Keratinocyte (primary cell): ENCODE measurements at regions not wholly inside any gene's neighbourhood (a gene's known extent, or its start where the extent isn't known, plus 50 kb on each side); places are given as distances from the start of the nearest gene placed in this dataset.

ENCODE experiments used
- DNase-seq: peaks from one replicate; pipeline ENCODE4 v3.0.0-alpha.2; 2011; ENCODE audit warnings: low read depth, missing footprints, low spot score
- FAIRE-seq: peaks from 2 replicates; lab custom pipeline; 2011; peaks lifted over from hg19 to GRCh38; lab: Jason Lieb, UNC
- H2AFZ ChIP-seq: 2 replicates; pipeline ENCODE4 v1.6.0; 2012; ENCODE audit warnings: low read length, control low read depth, inconsistent platforms; ENCODE audit not compliant: control insufficient read depth
- H3K27ac ChIP-seq: 2 replicates; pipeline ENCODE4 v1.5.1; 2011; ENCODE audit warnings: low read length; ENCODE audit not compliant: control insufficient read depth, insufficient read depth
- H3K27me3 ChIP-seq: 3 replicates; pipeline ENCODE4 v1.6.0; 2011; ENCODE audit warnings: low read length; ENCODE audit not compliant: control insufficient read depth, insufficient read depth; ENCODE audit errors: extremely low read depth
- H3K36me3 ChIP-seq, 2 experiments: 2 replicates in 1 of 2; 3 replicates in 1 of 2; pipeline ENCODE4 v1.5.1; 2011; ENCODE audit warnings: low read length in 2 of 2, mild to moderate bottlenecking in 1 of 2; ENCODE audit not compliant: control insufficient read depth in 2 of 2, insufficient read depth in 2 of 2; ENCODE audit errors: extremely low read depth in 1 of 2
- H3K4me1 ChIP-seq: 3 replicates; pipeline ENCODE4 v1.5.1; 2011; ENCODE audit warnings: low read length; ENCODE audit not compliant: control insufficient read depth, insufficient read depth; ENCODE audit errors: extremely low read depth
- H3K4me2 ChIP-seq: 3 replicates; pipeline ENCODE4 v1.6.0; 2011; ENCODE audit warnings: low read depth, low read length; ENCODE audit not compliant: control insufficient read depth, insufficient read depth; ENCODE audit errors: extremely low read depth
- H3K4me3 ChIP-seq, 3 experiments: fragments of 200-600 bp in 1 of 3; sonication (generic) in 1 of 3; 2 replicates in 2 of 3; 3 replicates in 1 of 3; pipeline ENCODE4 v1.5.1; 2011 to 2016; ENCODE audit warnings: low read length in 3 of 3, mild to moderate bottlenecking in 3 of 3, control low read depth in 2 of 3, inconsistent platforms in 1 of 3, low read depth in 1 of 3, mixed read lengths in 1 of 3, mixed run types in 1 of 3, moderate library complexity in 1 of 3; ENCODE audit not compliant: control insufficient read depth in 2 of 3, insufficient read depth in 2 of 3; ENCODE audit errors: extremely low read depth in 1 of 3
- H3K79me2 ChIP-seq: 2 replicates; pipeline ENCODE4 v1.6.0; 2012; ENCODE audit warnings: low read length; ENCODE audit not compliant: control insufficient read depth, insufficient read depth
- H3K9ac ChIP-seq: 3 replicates; pipeline ENCODE4 v1.6.0; 2011; ENCODE audit warnings: low read length; ENCODE audit not compliant: control insufficient read depth, insufficient read depth; ENCODE audit errors: extremely low read depth
- H3K9me1 ChIP-seq: 3 replicates; pipeline ENCODE4 v1.6.0; 2011; ENCODE audit warnings: low read length; ENCODE audit not compliant: control insufficient read depth, insufficient read depth; ENCODE audit errors: extremely low read depth
- H3K9me3 ChIP-seq: 2 replicates; pipeline ENCODE4 v1.5.1; 2012; ENCODE audit warnings: low read depth, low read length; ENCODE audit not compliant: control insufficient read depth
- H4K20me1 ChIP-seq: 3 replicates; pipeline ENCODE4 v1.6.0; 2011; ENCODE audit warnings: low read length; ENCODE audit not compliant: control insufficient read depth, insufficient read depth; ENCODE audit errors: extremely low read depth
- EZH2 ChIP-seq: IDR thresholded peaks from one replicate; pipeline ENCODE4 v1.6.1; 2012; ENCODE audit warnings: inconsistent platforms, mild to moderate bottlenecking, low read length, moderate library complexity
- dilution Hi-C: fragments of 300-500 bp; cut with MboI; formaldehyde crosslinking; loops from one replicate; pipeline ENCODE4 v1.7.0; 2020; ENCODE audit warnings: low sequenced_read_pairs; ENCODE audit not compliant: extremely low pct_ligation_motif_present
- TF ChIP-seq, protein P1 (sequence below), 3 experiments: IDR thresholded peaks in 1 of 3; conservative IDR thresholded peaks in 1 of 3; optimal IDR thresholded peaks in 1 of 3; 2 replicates in 2 of 3; 3 replicates in 1 of 3; pipeline versions ENCODE3 to v1.5.1; 2011; ENCODE audit warnings: low read length in 3 of 3, mild to moderate bottlenecking in 3 of 3, moderate library complexity in 2 of 3, control low read depth in 1 of 3, inconsistent platforms in 1 of 3; ENCODE audit not compliant: insufficient read depth in 2 of 3; ENCODE audit errors: extremely low read depth in 1 of 3

DNA sequence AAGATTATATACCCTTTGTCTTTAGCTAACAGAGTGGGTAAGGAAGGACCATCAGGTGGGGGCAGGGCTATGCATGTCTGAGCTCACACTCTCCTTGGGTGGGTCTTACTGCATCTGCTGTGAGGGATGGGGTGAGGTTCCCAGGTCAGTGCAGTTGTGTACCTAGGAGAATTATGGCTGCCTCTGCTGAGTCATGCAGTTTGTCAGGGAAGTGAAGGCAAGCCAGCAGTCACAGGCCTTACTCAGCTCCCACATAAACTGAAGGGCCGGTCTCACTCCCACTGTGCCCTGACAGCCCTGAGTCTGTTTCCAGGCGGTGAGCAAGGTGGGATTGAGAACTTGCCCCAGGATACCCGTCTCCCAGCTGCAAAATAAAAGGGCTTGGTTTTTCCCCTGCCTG lies 328.6 kb downstream of the MAP2K6 start:
- Histone ChIP-seq H2AFZ (no peak overlapping the region), H4K20me1 (no peaks in the 10 kb centered on the region), H3K9ac (no peak overlapping the region), H3K27ac (no peak overlapping the region), H3K4me2 (no peak overlapping the region), H3K27me3 (no peaks in the 10 kb centered on the region), H3K4me3 (no peak overlapping the region), H3K36me3 (no peaks in the 10 kb centered on the region), H3K79me2 (no peaks in the 10 kb centered on the region), H3K9me3 (no peaks in the 10 kb centered on the region), H3K4me1 (no peaks in the 10 kb centered on the region), H3K9me1 (no peaks in the 10 kb centered on the region)
- DNase-seq (no peak), FAIRE-seq (no peak)
- TF ChIP-seq EZH2 = no peak
- TF ChIP-seq, protein P1, sequence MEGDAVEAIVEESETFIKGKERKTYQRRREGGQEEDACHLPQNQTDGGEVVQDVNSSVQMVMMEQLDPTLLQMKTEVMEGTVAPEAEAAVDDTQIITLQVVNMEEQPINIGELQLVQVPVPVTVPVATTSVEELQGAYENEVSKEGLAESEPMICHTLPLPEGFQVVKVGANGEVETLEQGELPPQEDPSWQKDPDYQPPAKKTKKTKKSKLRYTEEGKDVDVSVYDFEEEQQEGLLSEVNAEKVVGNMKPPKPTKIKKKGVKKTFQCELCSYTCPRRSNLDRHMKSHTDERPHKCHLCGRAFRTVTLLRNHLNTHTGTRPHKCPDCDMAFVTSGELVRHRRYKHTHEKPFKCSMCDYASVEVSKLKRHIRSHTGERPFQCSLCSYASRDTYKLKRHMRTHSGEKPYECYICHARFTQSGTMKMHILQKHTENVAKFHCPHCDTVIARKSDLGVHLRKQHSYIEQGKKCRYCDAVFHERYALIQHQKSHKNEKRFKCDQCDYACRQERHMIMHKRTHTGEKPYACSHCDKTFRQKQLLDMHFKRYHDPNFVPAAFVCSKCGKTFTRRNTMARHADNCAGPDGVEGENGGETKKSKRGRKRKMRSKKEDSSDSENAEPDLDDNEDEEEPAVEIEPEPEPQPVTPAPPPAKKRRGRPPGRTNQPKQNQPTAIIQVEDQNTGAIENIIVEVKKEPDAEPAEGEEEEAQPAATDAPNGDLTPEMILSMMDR (optimal IDR thresholded peaks at IDR 0.05 in 1 of 3, IDR thresholded peaks at IDR 0.05 in 1 of 3, conservative IDR thresholded peaks at IDR 0.05 in 1 of 3; ENCODE audit: extremely low read depth in 1 of 3, insufficient read depth in 2 of 3, low read length in 3 of 3) = no peak
- dilution Hi-C loops = no loop called here

DNA sequence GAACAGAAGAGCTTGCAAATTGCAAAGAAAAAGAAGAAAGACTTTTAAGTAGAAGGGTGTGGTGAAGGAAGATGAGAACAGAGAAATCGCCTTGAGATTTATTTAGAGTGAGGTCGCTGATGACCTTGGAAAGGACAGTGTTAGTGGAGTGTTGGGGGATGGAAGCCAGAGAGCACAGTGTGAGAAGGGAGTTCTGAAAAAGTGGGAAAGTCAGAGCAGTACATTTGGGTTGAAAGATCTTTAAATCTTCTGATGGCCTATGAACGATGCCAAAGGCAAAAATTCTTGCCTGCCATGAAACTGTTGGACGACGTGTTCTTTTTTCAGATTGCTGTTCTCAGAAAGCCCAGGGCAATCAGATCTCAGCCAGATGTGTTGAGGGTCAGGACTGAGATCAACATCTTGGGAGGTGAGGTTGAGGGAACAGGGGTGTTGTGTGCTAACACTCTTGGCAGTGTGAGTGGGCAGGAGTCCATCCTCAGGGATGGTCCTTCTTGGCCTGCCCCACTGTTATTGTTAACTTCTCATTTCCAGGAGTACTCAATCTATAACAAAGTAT lies 330.1 kb downstream of the MAP2K6 start:
- Histone ChIP-seq H4K20me1 (no peaks in the 10 kb centered on the region), H2AFZ (no peak overlapping the region), H3K36me3 (no peaks in the 10 kb centered on the region), H3K27me3 (no peaks in the 10 kb centered on the region), H3K27ac (no peak overlapping the region), H3K4me1 (no peaks in the 10 kb centered on the region), H3K4me2 (no peak overlapping the region), H3K9ac (no peak overlapping the region), H3K9me3 (no peaks in the 10 kb centered on the region), H3K79me2 (no peaks in the 10 kb centered on the region), H3K9me1 (no peaks in the 10 kb centered on the region), H3K4me3 (no peak overlapping the region)
- dilution Hi-C loops = no loop called here
- TF ChIP-seq EZH2 = no peak
- TF ChIP-seq, protein P1 (optimal IDR thresholded peaks at IDR 0.05 in 1 of 3, IDR thresholded peaks at IDR 0.05 in 1 of 3, conservative IDR thresholded peaks at IDR 0.05 in 1 of 3; ENCODE audit: extremely low read depth in 1 of 3, insufficient read depth in 2 of 3, low read length in 3 of 3) = no peak
- DNase-seq = no peak
- no peak for FAIRE-seq
